MM.1S (cell line): ENCODE measurements at regions not wholly inside any gene's neighbourhood (a gene's known extent, or its start where the extent isn't known, plus 50 kb on each side); places are given as distances from the start of the nearest gene placed in this dataset.

Experiments used
- EZH2 ChIP-seq: fragments of 300-600 bp; sonication (generic); optimal IDR thresholded peaks from 2 replicates; pipeline ENCODE3; 2017; ENCODE audit warnings: low read depth, mild to moderate bottlenecking, antibody characterized with exemption, low read length, mixed read lengths
- EZH2phosphoT487 ChIP-seq: fragments of 300-600 bp; sonication (generic); IDR thresholded peaks from 2 replicates; pipeline ENCODE4 v1.6.1; 2018; ENCODE audit warnings: antibody characterized with exemption, low read length
- TF ChIP-seq, protein P1 (sequence below): fragments of 300-600 bp; sonication (generic); IDR thresholded peaks from 2 replicates; pipeline ENCODE4 v1.5.1; 2016; ENCODE audit warnings: antibody characterized with exemption, low read length, mixed read lengths

DNA sequence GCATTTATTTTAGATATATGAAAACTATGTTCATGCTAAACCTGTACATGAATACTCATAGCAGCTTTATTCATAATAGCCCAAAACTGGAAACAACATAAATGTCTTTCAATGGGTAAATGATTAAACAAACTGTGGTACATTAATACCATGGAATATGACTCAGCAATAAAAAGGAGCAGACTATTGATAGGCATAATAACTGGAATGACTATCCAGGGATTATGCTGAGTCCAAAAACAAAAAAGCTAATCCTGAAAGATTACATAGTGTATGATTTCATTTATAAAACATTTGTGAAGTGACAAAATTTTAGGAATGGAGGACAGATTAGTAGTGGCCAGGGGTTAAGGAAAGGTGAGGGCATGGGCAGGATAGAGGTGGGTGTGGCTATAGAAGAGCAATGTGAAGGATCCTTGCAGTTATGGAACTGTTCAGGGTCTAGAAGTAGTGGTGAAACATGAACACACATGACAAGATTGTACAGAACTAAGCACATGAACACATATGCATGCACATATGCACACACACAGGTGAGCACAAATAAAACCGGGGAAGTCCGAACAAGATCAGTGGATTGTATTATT is 61.1 kb upstream of the CDKN3 start:
- no peak for TF ChIP-seq EZH2phosphoT487
- TF ChIP-seq, protein P1, sequence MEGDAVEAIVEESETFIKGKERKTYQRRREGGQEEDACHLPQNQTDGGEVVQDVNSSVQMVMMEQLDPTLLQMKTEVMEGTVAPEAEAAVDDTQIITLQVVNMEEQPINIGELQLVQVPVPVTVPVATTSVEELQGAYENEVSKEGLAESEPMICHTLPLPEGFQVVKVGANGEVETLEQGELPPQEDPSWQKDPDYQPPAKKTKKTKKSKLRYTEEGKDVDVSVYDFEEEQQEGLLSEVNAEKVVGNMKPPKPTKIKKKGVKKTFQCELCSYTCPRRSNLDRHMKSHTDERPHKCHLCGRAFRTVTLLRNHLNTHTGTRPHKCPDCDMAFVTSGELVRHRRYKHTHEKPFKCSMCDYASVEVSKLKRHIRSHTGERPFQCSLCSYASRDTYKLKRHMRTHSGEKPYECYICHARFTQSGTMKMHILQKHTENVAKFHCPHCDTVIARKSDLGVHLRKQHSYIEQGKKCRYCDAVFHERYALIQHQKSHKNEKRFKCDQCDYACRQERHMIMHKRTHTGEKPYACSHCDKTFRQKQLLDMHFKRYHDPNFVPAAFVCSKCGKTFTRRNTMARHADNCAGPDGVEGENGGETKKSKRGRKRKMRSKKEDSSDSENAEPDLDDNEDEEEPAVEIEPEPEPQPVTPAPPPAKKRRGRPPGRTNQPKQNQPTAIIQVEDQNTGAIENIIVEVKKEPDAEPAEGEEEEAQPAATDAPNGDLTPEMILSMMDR: no peak
- no peak for TF ChIP-seq EZH2
